ENCODE measurements at regions not wholly inside any gene's neighbourhood (a gene's known extent, or its start where the extent isn't known, plus 50 kb on each side); places are given as distances from the start of the nearest gene placed in this dataset.

DNA sequence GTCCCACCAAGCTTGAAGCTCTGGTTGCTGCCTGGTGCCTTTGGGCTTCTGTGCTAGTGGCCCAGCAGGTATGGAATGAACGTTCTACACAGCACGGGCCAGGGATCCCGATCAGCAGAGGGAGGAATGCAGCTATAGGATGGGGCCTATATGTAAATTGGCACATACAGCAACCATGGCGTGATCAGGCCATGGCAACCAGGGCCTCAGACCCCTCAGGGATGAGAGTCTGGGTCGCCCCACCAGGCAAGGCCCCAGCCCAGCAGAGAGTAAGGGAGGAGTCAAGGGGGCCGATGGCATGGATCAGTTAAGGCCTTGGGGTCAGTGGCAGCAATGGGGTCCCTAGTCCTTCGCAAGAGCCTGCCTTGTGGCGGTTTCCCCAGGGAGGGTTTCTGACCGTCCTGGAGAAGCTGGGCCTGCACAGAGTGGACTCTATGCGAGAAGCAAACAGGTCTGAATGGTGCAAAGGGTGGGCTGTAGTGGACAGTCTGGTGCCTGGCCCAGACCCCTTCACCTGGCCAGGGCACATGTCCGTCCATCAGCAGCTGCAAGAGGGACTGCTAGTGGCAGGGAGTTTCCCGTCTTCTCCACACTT lies 98.2 kb upstream of the SLC22A11 start:
- no peak for DNase-seq

DNA sequence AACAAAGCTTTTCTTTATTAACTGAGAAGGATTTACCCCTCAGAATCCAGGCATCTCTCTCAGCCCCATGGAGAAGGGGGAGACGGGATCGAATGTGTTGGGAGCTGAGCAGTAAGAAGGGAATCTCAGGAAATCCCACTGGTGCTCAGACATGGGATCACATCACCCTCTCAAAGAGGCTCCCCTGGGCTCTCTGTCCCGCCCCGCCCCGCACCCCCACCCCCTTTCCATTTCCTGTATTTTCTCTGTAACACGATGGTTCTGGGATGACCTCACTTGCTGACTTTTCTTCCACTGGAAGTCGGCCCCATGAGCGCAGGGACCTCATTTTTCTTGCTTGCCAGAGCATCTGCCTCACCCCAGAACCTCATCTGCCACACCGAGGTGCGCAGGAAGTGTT lies 96.7 kb upstream of the SLC22A11 start:
- no peak for DNase-seq

DNA sequence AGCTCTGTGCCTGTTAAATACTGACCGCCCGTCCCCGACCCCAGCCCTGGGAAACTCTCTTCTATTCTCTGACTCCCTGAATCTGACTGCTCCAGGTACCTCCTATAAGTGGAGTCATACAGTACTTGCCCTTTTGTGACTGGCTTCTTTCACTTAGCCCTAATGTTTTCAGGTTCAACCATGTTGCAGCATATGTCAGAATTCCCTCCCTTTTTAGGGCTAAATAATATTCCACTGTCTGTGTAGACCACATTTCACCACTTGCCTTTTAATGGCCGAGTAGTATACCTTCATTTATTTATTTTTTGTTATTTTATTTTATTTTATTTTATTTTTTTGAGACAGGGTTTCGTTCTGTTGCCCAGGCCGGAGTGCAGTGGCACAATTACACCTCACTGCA lies 96.1 kb upstream of the SLC22A11 start:
- no peak for DNase-seq

DNA sequence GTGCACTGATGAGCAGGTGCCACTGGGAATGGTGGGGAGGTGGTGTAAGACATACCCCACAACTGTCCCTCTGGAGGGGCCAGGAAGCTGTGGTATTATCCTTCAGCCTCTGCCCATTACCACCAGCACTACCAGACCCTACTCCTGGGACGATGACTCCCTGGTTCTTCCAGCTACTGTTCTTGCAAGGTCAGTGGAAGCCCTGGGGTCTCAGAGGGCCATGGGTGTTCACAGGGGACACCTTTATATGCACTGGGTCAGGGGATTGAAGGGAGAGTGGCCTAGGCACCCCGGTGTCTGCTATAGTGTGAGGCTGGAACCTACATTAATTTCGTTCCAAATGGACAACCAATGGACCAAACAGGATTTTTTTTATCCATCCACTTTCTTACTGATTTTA lies 94.7 kb upstream of the SLC22A11 start:
- no peak for DNase-seq

DNA sequence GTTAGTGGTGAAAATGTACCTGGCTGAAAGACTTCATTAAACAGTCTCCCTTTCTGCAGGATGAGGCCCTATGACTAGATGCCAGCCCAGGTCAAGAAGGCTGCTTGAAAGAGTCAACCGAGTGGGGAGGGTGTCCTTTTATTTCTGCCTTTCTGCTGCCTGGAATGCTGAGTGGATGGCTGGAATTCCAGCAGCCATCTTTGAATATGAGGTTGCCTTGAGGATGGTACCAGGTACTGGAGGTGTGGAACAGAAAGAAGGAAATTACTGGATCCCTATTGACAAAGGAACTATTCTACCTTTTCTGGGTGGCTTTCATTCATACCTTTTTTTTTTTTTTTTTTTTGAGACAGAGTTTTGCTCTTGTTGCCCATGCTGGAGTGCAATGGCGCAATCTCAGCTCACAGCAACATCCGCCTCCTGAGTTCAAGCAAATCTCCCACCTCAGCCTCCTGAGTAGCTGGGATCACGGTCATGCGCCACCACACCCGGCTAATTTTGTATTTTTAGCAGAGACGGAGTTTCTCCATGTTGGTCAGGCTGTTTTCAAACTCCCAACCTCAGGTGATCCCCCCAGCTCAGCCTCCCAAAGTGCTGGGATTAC lies 89.5 kb upstream of the SLC22A11 start:
- DNase-seq: no peak

DNA sequence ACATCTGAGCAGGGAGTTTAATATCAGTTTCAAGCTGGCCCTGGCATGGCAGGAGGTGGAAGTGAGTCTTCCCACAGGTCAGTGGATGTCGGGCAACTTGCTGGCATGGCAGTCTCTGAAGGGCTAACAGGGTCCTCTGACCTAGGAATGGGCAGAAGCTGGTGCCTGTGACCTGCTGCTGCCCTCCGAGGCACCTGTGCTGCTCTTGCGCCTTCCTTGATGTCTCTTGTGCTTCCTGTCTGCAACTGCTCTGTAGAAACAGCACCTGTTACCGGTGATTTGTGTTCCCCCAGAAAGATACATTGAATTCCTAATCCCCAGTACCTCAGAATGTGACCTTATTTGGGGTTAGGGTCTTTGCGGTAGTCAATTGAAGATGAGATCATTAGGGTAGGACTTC lies 86.5 kb upstream of the SLC22A11 start:
- DNase-seq: no peak

DNA sequence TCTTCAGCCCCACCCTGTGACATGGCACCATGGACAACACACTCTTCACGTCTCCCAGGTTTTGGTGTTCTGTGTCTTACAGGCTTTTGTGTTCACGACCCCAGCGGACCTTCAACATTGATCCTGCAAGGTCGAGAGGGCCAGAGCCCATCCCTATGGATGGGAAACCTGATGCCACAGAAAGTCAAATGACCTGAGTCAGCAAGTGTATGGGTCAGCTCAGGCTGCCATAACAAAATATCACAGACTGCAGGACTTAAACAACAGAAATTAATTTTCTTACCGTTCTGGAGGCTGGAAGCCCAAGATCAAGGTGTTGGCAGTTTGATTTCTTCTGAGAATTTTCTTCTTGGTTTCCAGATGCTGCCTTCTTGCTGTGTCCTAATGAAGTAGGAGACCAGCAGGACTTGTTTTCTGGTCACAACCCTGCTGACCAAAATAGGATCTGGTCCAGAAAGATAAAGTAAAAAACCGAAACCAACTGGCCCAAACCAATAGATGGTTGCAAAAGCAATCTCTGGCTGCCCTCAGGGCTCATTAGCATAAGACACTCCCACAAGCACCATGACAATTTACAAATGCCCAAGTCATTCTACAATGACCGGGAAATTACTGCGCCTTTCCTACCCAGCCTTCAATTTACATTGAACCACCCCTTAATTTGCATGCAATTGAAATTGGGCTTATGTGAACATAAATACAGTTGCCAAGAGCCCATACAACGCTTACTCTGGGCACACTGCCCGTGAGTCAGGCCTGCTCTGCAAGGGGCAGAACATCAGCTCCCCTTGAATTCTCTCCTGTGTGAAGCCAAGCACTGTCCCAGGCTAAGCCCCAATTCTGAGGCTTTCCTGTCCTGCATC lies 82.9 kb upstream of the SLC22A11 start:
- DNase-seq: no peak

DNA sequence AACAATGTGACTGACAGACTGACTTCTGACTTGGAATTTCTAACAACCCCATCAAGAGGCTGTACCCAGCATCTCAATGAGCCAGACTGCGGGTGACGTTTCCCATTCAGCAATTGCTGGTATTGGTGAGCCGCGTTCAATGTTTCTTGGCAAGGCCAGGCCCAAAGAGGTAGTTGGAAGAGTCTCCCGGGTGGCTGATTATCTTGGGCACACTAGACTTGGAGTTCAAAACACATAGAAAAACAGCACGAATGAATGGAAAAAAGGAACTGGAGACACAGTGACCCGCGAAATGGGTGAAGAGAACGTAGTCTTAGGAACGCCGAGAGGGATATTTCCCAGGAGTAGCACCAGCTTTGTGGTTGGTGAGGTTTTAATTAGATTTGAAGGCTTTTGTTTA lies 81.1 kb upstream of the SLC22A11 start:
- DNase-seq: no peak

DNA sequence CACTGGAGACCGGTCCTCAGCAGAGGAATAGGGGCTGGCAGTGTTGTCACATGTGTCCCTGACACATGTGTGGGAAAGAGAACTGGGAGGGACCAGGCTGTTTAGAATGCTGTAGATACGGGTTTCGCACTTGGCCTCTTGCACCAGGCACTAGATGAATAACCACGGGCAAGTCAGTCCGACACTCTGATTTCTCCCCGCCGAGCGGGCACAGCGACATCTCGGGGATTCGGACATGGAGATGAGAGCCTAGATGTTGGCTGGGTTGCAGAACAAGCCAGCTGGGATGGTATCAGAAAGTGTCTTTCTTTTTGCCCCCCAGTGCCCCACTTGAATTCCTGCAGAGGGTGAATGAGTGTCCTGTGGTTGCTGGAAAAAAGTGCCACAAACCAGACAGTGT lies 80.6 kb upstream of the SLC22A11 start:
- no peak for DNase-seq

DNA sequence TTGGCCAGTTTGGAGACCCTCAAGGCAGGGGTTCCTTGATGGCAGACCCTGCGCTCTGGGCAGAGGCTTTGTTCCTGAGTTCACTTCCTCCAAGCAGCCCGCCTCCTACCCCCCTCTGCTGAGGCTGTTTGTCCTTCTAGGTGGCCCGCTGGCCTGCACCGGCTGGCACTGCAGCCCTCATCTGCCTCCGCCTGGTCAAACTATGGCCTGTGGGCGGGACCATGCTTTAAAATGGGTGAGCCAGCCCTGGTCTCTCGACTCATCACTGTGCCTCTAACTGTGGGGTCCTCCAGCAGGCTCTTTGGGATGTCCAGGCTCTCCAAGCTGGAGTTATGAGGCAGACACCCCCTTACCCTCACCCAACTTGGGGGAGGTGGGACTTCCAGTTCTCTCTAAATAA lies 78.9 kb upstream of the SLC22A11 start:
- no peak for DNase-seq

DNA sequence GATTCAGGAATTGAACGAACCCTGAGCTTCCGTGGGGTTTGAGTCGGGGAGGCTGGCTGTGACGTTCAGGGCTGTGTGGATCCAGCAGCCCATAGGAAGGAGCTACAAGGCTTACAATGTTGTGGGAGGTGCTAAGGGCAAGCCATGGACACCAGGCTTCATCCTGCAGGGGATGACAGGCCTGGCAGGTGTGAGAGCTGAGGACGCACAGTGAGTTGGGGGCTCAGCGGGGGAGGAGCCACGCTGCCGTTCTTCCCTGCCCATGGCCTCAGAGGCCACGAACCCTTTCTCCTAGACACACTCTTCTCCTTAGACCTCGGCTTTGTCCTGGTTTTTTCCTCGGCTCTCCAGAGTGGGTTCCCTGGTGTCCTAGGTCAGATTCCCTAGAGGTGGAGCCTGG lies 78.1 kb upstream of the SLC22A11 start:
- DNase-seq: no peak

DNA sequence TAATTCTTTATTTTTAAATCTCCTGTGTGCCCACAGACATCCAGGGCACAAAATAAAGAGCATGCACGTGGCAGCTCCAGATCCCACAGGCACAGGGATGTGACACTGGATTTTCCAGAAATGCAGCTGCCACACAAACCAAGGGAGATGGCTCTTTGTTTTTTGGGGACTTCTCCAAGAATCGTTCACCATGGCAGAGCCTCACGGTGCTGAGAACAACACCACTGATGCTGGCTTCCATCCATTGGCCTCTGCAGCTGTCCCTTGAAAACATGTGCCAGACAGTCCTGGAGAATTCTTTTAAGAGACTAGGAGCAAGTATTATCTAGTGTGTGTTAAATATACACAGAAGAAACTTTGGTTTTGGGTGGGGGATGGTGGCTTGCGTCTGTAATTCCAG lies 73.2 kb upstream of the SLC22A11 start:
- DNase-seq: no peak

DNA sequence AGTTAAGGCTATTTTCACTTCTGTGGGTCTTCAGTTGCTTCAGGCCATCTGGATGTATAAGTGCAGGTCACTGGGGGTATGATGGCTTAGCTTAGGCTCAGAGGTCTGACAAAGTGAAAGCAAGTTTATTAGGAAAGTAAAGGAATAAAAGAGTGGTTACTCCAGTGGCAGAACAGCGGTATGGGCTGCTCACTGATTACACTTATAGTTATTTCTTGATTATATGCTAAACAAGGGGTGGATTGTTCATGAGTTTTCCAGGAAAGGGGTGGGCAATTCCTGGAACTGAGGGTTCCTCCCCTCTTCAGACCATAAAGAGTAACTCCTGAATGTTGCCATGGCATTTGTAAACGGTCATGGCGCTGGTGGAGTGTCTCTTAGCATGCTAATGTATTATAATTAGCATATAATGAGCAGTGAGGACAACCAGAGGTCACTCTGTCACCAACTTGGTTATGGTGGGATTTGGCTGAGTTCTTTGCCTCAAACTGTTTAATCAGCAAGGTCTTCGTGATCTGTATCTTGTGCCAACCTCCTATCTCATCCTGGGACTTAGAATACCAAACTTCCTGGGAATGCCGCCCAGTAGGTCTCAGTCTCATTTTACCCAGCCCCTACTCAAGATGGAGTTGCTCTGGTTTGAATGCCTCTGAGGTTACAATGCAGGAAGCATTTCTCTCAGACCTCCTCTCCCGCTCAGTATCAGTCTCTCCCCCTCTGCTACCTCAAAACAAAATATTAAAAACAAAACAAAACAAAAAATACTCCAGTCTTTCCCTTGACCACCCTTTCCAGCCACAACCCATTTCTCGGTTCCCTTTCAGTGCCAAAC lies 71.3 kb upstream of the SLC22A11 start:
- DNase-seq: no peak

DNA sequence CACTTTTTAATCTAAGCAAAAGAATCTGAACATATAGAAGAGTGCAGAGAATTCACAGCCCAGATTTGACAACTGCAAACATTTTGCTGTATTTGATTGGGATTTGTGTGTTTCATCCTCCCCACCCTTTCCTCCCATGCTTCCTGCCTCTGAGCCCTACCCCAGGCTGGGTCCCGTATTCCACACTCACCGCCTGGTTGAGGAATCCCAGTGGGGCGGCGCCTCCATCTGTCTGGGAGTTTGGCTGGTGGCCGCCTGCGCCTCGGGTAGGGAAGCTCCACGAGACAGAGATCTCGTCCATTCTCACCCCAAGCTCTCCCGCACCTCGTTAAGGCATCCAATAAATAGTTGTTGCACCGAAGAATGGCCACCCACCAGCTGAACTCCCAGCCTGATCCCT lies 70.7 kb upstream of the SLC22A11 start:
- DNase-seq: no peak

DNA sequence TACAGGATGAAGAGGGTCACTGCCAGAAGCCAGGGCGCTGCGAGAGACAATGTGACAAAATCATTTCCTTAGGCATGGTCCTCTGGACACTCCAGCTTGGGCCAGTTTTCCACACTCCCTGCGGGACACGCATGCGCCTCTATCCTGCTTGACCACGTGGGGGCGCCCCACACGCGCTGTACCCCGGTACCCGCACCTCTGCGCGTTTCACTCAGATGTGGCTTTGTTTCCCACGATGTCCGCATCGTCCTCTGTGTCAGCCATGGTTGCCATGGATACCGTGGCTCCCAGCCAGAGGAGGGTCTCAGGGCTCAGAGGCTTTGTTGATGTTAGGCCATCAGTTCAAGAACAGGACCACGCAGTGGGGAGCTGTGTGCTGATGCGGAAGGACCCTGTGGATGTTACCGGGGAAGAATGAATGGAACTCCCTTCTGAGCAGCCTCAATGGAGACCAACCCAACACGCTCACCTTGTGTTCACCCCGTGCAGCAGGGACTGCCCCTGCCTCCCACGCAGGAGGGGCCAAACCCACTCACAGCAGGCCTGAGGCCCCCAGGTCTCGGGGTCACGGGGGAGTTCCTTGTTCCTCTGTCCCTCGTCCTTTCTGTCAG lies 65.8 kb upstream of the SLC22A11 start:
- DNase-seq: peak; percentile 71

DNA sequence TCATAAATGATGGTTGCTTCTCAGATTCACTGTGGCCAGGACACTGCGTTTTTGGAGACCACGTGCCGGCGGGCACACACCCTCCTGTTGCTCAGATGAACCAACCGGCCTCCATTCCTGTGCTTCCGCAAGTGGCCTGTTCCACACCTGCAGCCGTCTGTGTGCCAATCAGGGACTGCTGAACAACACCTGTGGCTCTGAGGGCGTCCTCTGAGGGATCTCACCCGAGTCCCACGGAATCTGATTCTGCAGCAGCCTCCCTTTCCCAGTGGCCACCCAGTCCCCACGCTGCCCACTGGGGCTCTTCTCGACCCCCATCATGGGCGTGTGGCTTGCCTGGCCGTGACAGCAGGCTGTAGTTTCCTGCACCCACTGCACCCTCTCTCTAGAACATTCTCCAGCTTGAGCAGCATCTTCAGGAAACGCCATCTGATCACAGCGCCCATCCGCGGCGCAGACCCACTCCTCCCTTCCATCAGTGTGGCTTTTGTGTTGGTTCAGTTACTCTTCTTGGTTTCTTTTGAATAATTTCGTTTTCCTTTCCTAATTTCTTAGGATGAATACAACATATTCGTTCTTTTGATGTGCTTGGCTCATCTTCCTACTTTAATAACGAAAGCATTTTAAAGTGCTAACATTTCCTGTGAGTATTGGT lies 65.1 kb upstream of the SLC22A11 start:
- no peak for DNase-seq

DNA sequence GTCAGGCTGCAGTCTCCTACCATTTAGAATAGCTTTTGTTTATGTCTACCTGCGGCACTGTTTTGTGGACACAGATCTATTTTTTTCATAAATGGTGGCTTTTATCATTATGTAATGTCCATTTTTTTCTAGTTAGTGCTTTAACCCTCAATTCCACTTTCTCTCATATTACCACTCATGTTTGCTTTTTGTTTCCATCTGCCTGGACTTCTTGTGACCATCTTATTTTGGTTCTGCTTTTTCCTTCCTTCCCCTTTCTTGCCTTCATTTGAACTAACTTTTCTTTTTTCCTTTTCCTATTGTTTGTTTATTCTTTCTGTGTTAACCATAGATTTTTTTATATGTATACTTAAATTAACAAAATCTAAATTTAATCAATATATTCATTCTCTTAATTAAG lies 63.2 kb upstream of the SLC22A11 start:
- peak; percentile 80 for DNase-seq

DNA sequence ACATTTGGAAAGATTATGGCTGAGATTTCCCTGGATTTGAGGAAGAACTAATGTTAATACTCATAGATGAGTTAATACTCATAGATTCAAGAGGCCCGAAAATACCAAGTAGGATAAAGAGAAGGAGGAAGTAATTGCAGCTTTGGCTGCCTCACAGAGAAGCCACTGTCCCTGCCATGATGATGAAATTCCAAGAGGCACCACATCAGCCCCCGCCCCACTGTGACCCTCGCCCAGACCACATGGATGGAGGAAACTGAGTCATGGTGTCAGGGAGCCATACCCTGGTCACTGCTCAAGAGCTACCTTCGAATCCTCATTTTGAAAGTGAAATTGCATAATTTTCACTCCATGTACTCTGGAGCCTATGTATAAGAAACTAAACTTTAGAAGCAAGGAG lies 57.6 kb upstream of the SLC22A11 start:
- peak; percentile 91 for DNase-seq

DNA sequence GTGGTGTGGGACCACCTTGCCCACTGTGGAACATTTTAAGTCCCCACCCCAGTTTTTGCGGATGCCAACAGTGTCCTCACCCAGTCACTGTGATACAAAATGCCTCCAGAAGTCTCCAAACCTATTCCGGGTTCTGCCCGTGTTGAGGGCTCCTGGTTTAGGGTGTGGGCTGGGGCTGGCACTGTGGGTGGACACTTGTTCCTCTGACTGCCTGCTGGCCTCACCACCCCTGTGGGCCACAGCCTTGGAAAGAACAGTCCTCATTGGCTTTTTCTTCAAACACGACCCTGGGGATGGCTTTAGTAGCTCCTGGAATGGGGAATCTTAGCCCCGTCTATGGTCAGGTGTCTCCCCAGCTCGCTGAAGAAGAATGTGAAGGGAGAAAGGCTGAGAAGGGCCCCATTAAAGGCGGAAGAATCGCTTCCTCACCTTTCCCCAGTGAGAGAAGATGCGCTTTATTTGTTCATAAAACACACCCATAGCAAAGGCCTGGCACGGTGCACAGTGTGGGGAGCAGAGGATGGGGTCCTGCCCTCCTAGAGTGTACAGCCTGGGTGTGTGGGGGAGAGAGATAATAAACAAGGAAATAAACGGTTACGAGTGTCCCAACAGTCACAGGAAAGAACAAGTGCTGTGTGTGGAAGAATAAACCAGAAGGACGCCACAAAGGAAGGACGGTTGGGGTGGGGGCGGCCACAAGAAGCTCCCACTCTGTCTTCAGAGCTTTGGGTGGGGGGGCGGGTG lies 56.3 kb upstream of the SLC22A11 start:
- DNase-seq: no peak

DNA sequence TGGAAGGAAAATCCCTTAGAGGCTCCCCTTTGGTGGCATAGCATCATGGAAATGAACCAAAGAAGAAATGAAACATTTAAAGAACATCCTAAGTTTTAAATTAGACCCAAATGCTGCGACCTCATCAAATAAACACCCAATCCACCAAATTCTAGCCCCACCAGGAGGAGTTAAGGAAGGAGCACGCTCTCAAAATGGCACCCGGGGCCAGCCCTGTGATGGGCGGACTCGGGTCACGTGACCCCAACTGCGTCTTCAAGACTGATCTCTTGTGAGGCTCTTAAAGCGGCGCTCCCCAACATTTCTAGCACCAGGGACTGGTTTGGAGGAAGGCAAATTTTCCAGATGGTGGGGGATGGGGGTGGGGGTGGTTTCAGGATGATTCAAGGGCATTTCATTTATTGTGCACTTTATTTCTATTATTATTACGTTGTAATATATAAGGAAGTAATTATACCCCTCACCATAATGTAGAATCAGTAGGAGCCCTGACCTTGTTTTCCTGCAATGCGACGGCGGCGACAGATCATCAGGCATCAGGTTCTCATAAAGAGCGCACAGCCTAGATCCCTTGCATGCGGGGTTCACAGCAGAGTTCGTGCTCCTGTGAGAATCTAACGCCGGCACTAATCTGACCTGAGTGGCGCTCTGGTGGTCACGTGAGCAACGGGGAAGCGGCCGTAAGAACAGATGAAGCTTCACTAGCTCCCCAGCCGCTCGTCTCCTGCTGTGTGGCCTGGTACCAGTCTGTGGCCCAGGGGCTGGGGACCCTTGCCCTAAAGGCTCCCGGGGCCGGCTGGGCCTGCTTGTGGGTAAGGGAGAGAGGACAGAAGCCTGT lies 55.3 kb upstream of the SLC22A11 start:
- peak; percentile 11 for DNase-seq

All from suppressor macrophage treated with lipopolysaccharide for 4 hours (primary cell).